GM21360 (cell line): ENCODE measurements at regions not wholly inside any gene's neighbourhood (a gene's known extent, or its start where the extent isn't known, plus 50 kb on each side); places are given as distances from the start of the nearest gene placed in this dataset.
"Not testable (repeated sequence)": the region's sequence is repeated elsewhere in the genome, so short reads cannot be mapped to it uniquely, and the experiment has no call there.

Source experiments
- ATAC-seq: cut with Tn5 transposase; IDR thresholded peaks from one replicate; pipeline ENCODE4 v1.9.1; 2021; ENCODE audit warnings: mild to moderate bottlenecking, moderate library complexity; ENCODE audit not compliant: unreplicated experiment

DNA sequence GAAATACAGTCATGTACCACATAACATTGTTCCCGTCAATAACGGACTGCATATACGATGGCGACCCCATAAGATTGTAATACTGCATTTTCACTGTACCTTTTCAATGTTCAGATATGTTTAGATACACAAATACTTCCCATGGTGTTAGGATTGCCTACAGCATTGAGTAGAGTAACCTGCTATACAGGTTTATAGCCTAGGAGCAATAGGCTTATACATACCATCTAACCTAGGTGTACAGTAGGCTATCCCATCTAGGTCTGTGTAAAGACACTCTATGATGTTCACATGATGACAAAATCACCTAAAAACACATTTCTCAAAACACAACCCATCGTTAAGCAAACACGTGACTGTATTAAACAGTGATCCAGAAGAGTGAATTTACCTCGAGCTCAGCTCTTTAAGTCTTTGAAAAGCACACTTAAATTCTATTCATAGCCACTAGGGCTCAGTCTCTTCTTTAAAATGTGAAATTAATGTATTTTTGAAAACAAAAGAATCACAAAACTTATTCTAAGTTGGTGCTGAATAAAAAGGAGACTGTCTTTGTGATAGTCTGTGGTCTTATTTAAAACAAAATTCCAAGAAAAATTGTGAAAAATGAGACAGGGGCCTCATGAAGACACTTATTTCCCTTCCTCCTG, 239.1 kb upstream of the ARID2 start:
- no peak for ATAC-seq

DNA sequence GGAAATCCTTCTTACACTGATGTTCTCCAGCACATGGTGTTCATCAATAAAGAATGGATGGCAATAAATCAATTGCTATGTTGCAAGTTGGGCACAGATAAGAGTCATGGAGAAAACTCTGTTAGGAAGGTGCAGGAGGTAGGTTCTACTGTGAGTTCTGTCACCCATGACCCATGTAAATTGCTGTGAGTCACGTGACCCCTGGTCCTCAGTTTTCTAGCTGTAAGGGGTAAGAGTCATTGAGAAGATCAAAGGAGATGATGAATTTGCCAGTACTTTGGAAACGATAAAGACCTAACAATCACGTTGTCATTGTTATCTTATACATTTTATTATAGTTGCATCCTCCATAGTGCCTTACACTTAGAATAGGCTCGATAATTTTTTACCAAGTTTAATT, 235.2 kb upstream of the ARID2 start:
- ATAC-seq: no peak

DNA sequence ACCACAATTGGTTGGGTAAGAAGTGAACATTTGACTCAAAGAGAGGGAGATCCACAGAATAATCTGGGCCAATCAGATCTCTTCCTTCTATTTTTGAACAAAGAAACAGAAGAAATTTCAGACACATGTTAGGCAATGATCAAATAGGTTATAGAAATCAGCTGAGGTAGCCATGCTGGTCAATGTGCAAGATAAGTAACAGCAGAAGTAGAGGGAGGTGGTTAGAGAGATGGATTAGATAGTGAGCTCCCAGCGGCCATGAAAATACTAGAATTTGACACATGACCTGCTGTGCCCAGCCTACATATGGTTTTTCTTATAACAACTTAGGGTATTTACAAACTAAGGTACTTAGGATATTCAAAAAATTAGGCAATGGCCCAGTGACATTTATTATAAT, 230.9 kb upstream of the ARID2 start:
- no peak for ATAC-seq

DNA sequence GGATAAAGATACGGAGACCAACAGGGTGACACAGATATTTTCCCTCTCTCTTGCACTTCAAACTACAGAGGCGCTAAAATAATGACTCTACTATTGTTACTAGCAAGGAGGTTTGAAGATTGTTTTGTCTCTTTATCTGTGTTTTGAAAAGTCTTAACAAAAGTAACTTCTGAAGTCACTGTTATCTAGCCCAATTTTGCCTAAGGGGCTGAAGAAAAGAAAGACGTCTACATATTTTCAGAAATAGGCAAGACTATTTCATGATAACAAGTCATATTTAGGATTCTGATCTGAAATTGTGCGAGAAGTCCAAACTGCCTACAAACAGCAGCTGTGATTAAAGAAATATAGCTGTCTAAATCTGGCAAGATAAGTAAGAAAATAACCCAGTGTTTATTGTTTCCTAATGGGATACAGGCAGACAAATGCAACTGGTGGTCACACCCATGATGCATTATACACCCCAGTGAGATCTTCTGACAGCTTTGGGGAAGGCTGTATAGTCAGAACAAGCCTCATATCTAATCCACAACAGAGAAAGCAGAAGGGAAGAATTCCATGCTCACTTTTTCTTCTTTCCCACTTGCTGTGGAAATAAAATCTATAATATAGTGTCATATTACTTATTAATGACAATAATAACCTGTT, 226.9 kb upstream of the ARID2 start:
- no peak for ATAC-seq

DNA sequence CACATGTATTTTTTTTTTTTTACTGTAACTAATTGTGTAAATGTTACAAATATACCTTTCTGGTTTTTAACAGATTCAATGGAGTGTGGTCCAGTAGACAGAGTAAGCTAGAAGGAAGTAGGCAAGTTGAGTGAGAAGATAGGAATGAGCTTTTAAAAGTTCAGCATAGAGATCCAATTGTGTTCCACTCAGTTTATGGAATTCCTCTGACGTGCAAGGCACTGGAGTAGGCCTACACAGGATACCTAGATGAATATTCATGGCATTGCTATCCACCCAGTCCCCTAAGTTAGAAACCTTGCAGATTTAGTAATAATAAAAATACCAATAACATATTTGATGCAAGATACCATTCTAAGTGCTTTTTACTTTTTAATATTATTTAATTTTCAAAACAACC, 225.6 kb upstream of the ARID2 start:
- no peak for ATAC-seq

DNA sequence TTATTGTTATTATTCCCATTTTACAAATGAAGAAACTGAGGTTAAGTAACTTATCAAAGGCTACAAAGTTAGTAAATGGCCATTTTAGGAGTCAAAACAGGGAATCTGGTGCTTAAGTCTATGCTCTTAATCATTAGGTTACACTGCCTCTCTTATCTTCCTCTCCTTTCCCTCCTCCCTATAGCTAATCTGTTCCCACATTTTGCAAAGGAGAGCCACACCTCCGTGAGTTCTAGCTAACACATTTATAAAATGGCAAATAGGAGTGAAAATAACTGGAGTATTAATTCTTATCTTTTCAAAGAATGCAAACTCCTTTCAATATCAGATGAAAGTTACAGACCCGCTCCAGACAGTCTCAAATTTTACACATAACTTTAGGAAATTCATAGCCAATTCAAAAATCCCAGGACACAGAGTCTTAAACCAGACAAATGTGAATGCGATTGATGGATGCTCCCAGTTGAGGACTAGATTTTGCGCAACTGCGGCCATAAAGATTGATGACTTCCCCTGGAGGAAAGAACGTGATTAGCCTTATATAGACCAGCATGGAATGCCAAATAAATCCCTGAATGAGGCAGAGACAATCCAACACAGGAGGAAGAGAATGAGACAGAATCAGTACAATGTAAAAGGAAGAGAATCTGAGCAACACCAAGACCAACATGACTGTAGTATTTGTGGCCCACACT, 225.0 kb upstream of the ARID2 start:
- no peak for ATAC-seq

DNA sequence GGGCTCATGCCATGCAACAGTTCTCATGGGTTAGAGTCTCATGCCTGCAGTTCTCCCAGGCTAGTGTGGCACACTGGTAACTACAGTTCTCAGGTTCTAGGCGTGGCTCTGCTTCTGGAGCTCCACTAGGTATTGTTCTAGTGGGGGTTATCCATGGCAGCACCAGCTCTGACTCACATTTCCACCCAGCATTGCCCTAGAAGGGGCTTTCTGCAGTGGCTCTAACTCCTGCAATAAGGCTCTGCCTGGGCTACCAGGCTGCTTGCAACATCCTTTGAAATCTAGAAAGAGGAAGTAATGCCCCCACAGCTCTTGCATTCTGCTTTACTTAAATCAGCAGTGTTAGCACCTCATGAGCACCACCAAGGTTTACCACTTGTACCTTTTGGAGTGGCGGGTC, 220.3 kb upstream of the ARID2 start:
- no peak for ATAC-seq

DNA sequence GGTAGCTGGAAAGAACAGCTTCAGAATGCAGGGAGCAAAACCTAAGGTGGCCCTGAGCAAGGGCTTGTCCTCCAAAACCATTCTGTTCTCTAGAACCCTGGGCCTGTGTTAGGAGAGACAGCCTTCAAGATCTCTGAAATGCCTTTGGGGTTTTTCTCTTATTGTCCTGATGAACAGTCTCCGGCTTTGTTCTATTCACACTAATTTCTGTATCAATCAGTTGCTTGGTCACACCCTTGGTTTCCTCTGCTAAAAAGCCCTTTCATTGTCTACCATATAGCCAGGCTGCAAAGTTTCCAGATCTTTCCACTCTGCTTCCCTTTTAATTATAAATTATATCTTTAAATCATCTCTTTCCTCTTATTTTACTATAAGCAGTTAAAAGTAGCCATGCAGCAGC, 219.9 kb upstream of the ARID2 start:
- no peak for ATAC-seq

DNA sequence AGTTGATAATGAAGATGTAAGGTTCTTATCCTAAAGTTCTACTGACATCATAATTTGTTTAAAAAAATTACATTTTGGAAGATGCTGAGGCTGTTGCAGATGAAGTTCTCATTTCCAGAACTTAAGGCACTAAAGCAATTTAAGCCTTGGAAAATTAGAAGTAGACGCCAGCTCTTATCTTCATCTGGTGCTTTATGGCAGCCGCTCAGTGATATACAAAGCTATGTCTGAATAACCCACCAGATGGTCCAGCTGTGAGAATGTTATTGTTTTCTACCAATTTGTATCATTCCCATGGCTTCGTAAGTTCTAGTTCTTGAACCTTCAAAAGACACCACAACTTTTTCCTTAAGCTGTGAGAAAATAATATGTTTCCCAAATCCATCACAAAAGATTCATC, 212.1 kb upstream of the ARID2 start:
- ATAC-seq: no peak

DNA sequence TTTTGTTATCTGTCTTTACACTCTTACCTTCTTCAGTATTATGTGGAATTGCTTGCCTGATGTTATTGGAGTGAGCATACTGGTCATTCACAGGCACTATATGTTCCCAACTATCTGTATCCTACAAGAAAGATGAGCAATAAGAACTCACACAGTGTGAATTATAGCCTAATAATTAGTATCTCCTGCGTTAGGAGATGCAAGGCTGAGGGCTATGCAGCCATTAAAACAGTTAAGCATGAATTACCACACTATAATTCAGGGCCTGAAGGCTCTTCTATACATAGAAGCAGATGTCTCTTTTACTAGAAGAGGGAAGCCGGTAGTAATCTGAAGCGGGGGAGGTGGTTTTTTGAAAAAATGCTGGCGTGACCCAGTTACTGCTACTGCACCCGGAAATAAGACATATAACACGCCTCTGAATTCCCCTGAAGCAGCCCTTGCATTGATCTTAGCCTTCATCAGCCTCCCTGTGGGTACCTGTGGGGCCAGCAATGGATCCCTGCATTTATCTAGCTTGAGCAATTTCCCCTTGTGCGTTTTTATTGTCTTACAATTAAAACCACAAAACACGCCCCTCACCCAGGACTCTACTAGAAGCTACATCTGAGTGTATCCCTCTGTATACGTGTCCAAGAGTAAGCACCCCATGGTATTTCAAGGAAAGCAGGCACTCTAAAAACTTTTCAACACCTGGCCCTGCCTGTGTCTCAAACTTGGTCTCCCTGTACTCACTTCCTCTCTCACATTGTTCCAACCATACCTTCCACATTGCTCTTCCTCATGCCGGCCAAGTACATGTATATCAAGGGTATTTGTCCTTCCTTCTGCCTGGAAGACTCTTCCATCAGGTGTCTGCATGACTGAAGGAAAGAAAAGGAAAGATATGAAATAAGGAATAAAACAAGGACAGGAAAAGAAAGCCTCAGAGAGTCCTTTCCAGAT, 210.9 kb upstream of the ARID2 start:
- no peak for ATAC-seq

DNA sequence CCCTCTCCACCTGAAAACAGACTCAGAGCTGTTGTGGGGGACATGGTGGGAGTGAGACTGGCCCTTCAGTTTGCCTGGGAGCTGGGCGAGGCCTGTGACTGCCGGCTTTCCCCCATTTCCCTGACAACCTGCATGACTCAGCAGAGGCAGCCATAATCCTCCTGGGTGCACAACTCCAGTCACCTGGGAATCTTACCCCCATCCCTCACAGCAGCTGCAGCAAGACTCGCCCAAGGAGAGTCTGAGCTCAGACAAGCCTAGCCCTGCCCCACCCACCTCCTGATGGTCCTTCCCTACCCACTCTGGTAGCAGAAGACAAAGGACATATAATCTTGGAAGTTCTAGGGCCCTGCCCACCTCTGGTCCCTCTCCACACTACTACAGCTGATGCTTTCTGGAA, 207.3 kb upstream of the ARID2 start:
- ATAC-seq: no peak

DNA sequence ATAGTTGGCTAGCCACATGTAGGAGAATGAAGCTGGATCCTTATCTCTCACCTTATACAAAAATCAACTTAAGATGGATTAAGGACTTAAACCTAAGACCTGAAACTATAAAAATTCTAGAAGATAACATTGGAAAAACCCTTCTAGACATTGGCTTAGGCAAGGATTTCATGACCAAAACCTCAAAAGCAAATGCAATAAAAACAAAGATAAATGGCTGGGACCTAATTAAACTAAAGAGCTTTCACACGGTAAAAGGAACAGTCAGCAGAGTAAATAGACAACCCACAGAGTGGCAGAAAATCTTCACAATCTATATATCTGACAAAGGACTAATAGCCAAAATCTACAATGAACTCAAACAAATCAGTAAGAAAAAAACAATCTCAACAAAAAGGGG, 202.7 kb upstream of the ARID2 start:
- not testable (repeated sequence) for ATAC-seq

DNA sequence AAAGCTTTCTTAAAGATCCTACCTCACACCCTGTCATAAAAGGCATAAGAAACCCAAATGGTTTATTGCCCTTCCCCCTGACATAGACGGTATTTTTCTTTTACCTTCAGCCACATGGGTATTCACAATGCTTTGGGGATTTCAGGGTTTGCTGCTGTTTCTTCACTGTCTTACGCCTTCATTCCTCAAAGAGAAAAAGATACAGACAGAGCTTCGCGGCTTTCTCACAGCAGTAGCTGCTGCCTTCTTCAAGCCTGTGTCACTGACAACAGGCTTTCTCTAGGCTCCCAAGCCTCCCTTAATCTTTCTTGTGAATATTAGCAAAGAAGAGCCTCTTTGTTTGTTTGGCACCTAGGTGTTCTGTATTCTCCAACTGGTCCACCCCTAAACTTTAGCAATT, 197.4 kb upstream of the ARID2 start:
- no peak for ATAC-seq

DNA sequence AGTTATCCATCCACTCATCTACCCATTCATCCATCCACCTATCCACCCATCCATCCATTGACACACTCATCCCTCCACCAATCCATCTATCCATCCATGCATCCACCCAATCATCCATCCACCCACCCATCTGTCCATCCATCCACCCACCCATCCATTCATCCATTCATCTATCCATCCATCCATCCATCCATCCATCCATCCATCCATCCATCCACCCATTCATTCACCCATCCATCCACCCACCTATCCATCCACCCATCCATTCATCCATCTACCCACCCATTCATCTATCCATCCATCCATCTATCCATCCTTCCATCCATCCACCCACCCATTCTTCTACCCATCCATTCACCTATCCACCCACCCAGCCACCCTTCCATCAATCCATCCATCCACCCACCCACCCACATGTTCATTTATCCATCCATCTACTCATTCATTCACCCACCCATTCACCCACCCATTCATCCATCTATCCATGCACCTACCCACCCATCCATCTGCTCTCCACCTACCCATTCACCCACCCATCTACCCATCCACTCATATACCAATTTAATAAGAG, 193.8 kb upstream of the ARID2 start:
- no peak for ATAC-seq

DNA sequence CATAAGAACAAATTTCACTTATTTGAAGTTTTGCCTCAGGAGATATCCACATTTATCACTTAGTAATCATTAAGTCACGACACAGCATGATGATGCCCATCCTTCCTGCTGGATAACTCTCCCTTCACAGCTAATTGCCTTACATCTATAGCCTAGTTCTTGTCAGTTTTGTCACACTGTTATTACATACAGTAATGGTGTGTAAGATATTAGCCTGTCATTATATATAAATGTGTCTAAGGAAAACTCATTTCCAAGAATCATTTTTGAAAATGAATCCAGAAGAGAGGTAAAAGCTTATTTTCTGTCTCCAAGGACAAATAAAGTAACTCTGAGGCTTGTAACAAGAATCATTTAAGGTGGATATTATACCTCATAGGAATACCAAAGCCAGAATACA, 193.2 kb upstream of the ARID2 start:
- ATAC-seq: no peak

DNA sequence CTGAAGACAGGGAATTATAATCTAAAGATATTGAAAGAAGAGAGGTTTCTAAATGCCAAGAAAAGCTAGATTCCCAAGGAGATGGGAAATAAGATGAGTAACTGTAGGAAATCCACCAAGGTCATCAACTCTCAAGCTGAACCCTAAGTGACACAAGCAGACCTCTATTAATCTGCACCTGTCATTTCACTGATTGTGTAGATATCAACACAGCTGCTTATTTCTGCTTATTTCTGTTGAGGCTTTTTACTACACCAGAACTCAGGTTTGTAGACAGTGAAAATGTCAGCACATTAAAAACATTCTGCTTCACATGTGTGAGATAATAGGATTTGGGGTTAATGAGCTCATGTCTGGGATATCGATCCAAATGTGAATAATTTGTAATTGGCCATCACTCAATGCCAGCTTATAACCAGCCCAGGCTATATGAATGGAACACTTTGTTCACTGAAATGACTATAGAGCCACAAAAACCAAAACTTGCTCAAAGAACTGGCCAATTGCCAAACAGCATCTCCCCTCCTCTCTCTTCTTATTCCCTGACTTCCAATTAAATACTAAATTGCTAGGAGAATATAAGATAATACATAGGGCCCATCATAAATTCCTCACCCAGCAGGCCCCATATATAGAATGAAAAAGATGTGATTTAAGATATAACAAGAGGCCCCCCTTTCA, 188.7 kb upstream of the ARID2 start:
- no peak for ATAC-seq

DNA sequence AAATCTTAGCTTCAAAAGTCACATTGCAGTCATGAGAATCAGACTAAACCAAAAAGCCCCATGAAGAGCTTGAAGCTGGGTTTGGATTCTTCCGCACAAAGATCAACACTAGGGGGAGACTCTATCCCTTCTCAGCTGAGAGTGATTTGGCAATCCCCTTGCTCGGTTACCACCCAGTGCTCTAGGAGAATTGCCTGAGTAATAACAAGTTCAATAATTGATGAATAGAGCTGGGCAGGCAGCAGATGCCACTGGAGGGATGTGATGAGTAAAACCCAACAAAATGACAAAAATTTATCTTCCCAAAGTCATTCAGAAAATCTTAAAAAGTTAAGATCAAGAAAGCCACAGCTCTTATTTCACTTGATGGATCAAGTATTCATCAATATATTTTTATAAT, 185.6 kb upstream of the ARID2 start:
- ATAC-seq: peak; percentile 89

DNA sequence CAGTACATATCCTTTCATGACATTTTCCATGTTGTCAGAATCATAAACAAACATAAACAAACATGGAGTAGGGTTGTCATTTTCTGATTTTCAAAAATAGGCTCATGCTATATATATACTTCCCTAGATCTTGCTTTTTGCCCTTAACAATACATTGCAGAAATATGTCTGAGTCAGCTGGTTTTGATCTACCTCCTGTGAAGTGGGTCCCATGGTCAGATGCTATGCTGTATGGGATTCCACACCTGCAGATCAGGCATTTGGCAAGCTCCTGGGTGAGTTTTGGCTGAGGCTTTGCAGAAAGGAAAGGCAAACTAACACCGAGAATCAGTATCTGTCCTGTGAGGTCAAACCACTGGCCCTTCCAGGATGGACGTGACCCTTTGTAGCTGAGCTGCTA, 183.0 kb upstream of the ARID2 start:
- no peak for ATAC-seq

DNA sequence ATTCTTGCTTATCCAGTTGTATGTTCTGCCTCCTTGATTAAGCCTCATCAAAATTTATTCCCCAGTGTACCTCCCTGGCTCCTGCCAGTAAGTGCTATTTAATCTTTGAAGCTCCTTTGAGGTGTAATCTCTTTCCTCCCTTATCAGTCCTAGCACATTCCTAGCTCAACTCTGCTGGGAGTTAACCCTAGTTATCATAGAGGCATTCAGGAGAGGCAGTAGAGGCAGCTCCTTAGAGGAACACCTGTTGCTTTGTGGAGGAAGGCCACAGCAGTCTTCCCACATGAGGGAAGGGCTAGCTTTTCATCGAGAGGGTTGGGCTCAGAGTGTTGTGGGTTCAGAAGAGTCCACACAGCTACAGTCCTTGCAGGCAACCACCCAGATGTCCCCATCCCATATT, 182.4 kb upstream of the ARID2 start:
- no peak for ATAC-seq

DNA sequence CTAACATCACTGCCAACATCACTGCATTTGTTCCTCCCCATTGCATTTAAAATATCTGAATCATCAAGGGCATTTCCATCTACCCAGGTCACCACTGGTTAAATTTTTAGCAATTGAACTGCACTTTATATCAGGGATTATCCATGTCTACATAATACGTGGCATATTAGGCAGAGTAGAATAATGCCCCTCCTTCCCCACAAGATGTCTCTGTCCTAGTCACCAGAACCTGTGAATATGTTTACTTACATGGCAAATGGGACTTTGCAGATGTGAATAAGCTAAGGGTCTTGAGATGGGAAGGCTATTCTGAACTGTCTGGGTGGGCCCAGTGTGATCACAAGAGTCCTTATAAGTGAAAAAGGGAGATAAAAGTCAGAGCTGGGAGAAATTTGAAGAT, 181.7 kb upstream of the ARID2 start:
- ATAC-seq: no peak
